Pancreas (tissue), 10 donors: ENCODE measurements at regions not wholly inside any gene's neighbourhood (a gene's known extent, or its start where the extent isn't known, plus 50 kb on each side); places are given as distances from the start of the nearest gene placed in this dataset.
"Not testable (repeated sequence)": the region's sequence is repeated elsewhere in the genome, so short reads cannot be mapped to it uniquely, and the experiment has no call there.

Experiments used
- ATAC-seq, 4 donors: fragments of 200-7000 bp; cut with Tn5 transposase; one replicate each; pipeline versions ENCODE4 v1.8.0 to v1.9.1; 2020; ENCODE audit warnings: mild to moderate bottlenecking in 4 of 4, moderate library complexity in 4 of 4
- DNase-seq, 6 donors: peaks; one replicate each; pipeline ENCODE4 v3.0.0-alpha.2; 2020
- FAIRE-seq: peaks from 2 replicates; lab custom pipeline; 2012; peaks lifted over from hg19 to GRCh38; lab: Jason Lieb, UNC
- H3K27ac ChIP-seq, 4 donors: fragments of 200-600 bp; sonication (generic); 1 replicate in 3 of 4; 2 replicates in 1 of 4; pipeline versions ENCODE4 v1.5.0 to v1.8.0; 2020
- H3K27me3 ChIP-seq, 4 donors: fragments of 200-600 bp; one replicate each; pipeline ENCODE4 v1.8.0; 2021
- H3K36me3 ChIP-seq, 3 donors: fragments of 200-600 bp; sonication (generic) in 1 of 3; one replicate each; pipeline versions ENCODE4 v1.5.0 to v1.8.0; 2020 to 2021
- H3K4me1 ChIP-seq, 3 donors: fragments of 200-600 bp; one replicate each; pipeline ENCODE4 v1.8.0; 2021
- H3K4me3 ChIP-seq, 4 donors: fragments of 200-600 bp; sonication (generic) in 2 of 4; one replicate each; pipeline versions ENCODE4 v1.5.0 to v1.8.0; 2020 to 2021
- H3K9me3 ChIP-seq, 4 donors: fragments of 200-600 bp; one replicate each; pipeline ENCODE4 v1.8.0; 2021
- CTCF ChIP-seq, 4 donors: fragments of 200-600 bp; sonication (generic) in 3 of 4; IDR thresholded peaks; one replicate each; pipeline versions ENCODE4 v1.5.0 to v1.8.0; 2021; ENCODE audit warnings: antibody characterized with exemption in 4 of 4
- WGBS, 2 donors: extraction: QIAGEN DNeasy Blood & Tissue Kit; methylation state at CpG; one replicate each; pipeline ENCODE4 v1.1.7; 2013; 5-methylcytosine and 5-hydroxymethylcytosine counted together
- intact Hi-C, 3 donors: fragments of 100-400 bp; cut with DNase I; formaldehyde crosslinking; loops; one replicate each; pipeline versions ENCODE4 v1.11.1 to v1.14.2; 2022
- donor health status: healthy with polysubstance abuse.
- donor health status: DM: no; HTN: no; CAD: no; lungs with moderate emphysema.
- donor health status: DM: no; HTN: no; CAD: no.
- donor health status: control.
- donor health status: control.
- donor health status: Bipolar disorder and iron deficiency.
- donor health status: DM: yes; HTN: yes; CAD: no.
- donor health status: DM: no; HTN: no; CAD: no.
- donor health status: DM: no; HTN: no; CAD: no.
- donor health status: DM: yes; HTN: yes; CAD: no.

- H3K4me1 ChIP-seq, DNase-seq, H3K36me3 ChIP-seq, ATAC-seq, intact Hi-C loops, H3K27me3 ChIP-seq, H3K27ac ChIP-seq, H3K9me3 ChIP-seq, H3K4me3 ChIP-seq, FAIRE-seq: not testable (repeated sequence)
- 40 to 45% methylated on average over 2 of the region's 2 CpGs for WGBS, 2 donors
Observed at GRCh38 chr6:28626386-28626785, 100.7 kb downstream of the GPX5 start.

GRCh38 chr6:28632326-28632851 is 106.7 kb downstream of the GPX5 start:
- peaks cover 0 to 53% (median 2%) of the 10 kb centered on the region in 4 donors for H3K27me3 ChIP-seq
- H3K27ac ChIP-seq: no peak overlapping the region
- no peaks in the 10 kb centered on the region for H3K9me3 ChIP-seq
- WGBS, 2 donors: 52 to 65% methylated on average over 5 of the region's 5 CpGs
- ATAC-seq (no peak), FAIRE-seq (no peak), DNase-seq (no peak)
- peaks cover 0 to 3% (median 0%) of the 10 kb centered on the region in 3 donors for H3K4me1 ChIP-seq
- no peak for TF ChIP-seq CTCF (IDR thresholded peaks at IDR 0.05)
- H3K36me3 ChIP-seq: no peaks in the 10 kb centered on the region
- intact Hi-C loops: no loop called here
- H3K4me3 ChIP-seq: no peak overlapping the region

- no peak for FAIRE-seq
- WGBS, 2 donors: 64 to 77% methylated on average over 28 of the region's 28 CpGs
- Histone ChIP-seq H3K9me3 (no peaks in the 10 kb centered on the region), H3K4me1 (peaks cover 0 to 3% (median 0%) of the 10 kb centered on the region in 3 donors), H3K36me3 (no peaks in the 10 kb centered on the region), H3K27me3 (peaks cover 0 to 55% (median 2%) of the 10 kb centered on the region in 4 donors), H3K27ac (no peak overlapping the region), H3K4me3 (no peak overlapping the region)
- intact Hi-C loops: no loop called here
- TF ChIP-seq CTCF (IDR thresholded peaks at IDR 0.05): no peak
- peak in 1 of 6 donors; percentile 30 for DNase-seq
- ATAC-seq: no peak
Observed at GRCh38 chr6:28633445-28634215, 107.9 kb downstream of the GPX5 start.

- Histone ChIP-seq H3K36me3 (no peaks in the 10 kb centered on the region), H3K27ac (no peak overlapping the region), H3K27me3 (peaks cover 0 to 55% (median 2%) of the 10 kb centered on the region in 4 donors), H3K9me3 (no peaks in the 10 kb centered on the region), H3K4me3 (peak overlapping the region in 1 of 4 donors; percentile 28), H3K4me1 (peaks cover 0 to 3% (median 0%) of the 10 kb centered on the region in 3 donors)
- DNase-seq (no peak), ATAC-seq (no peak), FAIRE-seq (no peak)
- TF ChIP-seq CTCF (IDR thresholded peaks at IDR 0.05): no peak
- 9 to 11% methylated on average over 4 of the region's 4 CpGs for WGBS, 2 donors
- intact Hi-C loops: no loop called here
Observed at GRCh38 chr6:28634411-28634760, 108.7 kb downstream of the GPX5 start.

- FAIRE-seq: no peak
- intact Hi-C loops: no loop called here
- no peak for DNase-seq
- H3K4me3 ChIP-seq: peak overlapping the region in 1 of 4 donors; percentile 28
- WGBS, 2 donors: 2% methylated on average over 48 of the region's 48 CpGs
- no peaks in the 10 kb centered on the region for H3K36me3 ChIP-seq
- H3K9me3 ChIP-seq: no peaks in the 10 kb centered on the region
- H3K27ac ChIP-seq: no peak overlapping the region
- H3K4me1 ChIP-seq: peaks cover 0 to 3% (median 0%) of the 10 kb centered on the region in 3 donors
- no peak for TF ChIP-seq CTCF (IDR thresholded peaks at IDR 0.05)
- ATAC-seq: peak in 3 of 4 donors; percentile 66 to 73 (median 67)
- H3K27me3 ChIP-seq: peaks cover 0 to 49% (median 2%) of the 10 kb centered on the region in 4 donors
Observed at GRCh38 chr6:28634761-28635546, 109.3 kb downstream of the GPX5 start.
